ENCODE measurements at regions not wholly inside any gene's neighbourhood (a gene's known extent, or its start where the extent isn't known, plus 50 kb on each side); places are given as distances from the start of the nearest gene placed in this dataset.

- Mint-ChIP-seq H3K9me3 (no peaks in the 10 kb centered on the region), H3K27ac (no peak overlapping the region), H3K27me3 (peaks cover 3% of the 10 kb centered on the region), H3K4me3 (no peak overlapping the region), H3K4me1 (no peaks in the 10 kb centered on the region), H3K36me3 (ENCODE audit: low read depth) (no peaks in the 10 kb centered on the region)
- DNase-seq: no peak
- intact Hi-C loops (cut with micrococcal nuclease): no loop called here
These were observed 58.1 kb upstream of the ADRA2C start for GRCh38 chr4:3708103-3708510.

- Mint-ChIP-seq H3K4me3 (no peak overlapping the region), H3K27me3 (peaks cover 3% of the 10 kb centered on the region), H3K9me3 (no peaks in the 10 kb centered on the region), H3K4me1 (no peaks in the 10 kb centered on the region), H3K36me3 (ENCODE audit: low read depth) (no peaks in the 10 kb centered on the region), H3K27ac (no peak overlapping the region)
- intact Hi-C loops (cut with micrococcal nuclease): no loop called here
- no peak for DNase-seq
These were observed 58.6 kb upstream of the ADRA2C start for GRCh38 chr4:3707423-3708102.

GRCh38 chr4:3706565-3707422 is 59.4 kb upstream of the ADRA2C start:
- Mint-ChIP-seq H3K4me3 (no peak overlapping the region), H3K27ac (no peak overlapping the region), H3K4me1 (no peaks in the 10 kb centered on the region), H3K36me3 (ENCODE audit: low read depth) (no peaks in the 10 kb centered on the region), H3K9me3 (no peaks in the 10 kb centered on the region), H3K27me3 (peaks cover 3% of the 10 kb centered on the region)
- no peak for DNase-seq
- intact Hi-C loops (cut with micrococcal nuclease): no loop called here

- H3K36me3 Mint-ChIP-seq (ENCODE audit: low read depth): no peaks in the 10 kb centered on the region
- no peak overlapping the region for H3K4me3 Mint-ChIP-seq
- H3K4me1 Mint-ChIP-seq: no peaks in the 10 kb centered on the region
- intact Hi-C loops (cut with micrococcal nuclease): no loop called here
- no peaks in the 10 kb centered on the region for H3K9me3 Mint-ChIP-seq
- DNase-seq: no peak
- peaks cover 3% of the 10 kb centered on the region for H3K27me3 Mint-ChIP-seq
- H3K27ac Mint-ChIP-seq: no peak overlapping the region
These were observed 60.1 kb upstream of the ADRA2C start for GRCh38 chr4:3706111-3706511.

- H3K4me1 Mint-ChIP-seq: no peaks in the 10 kb centered on the region
- no peaks in the 10 kb centered on the region for H3K9me3 Mint-ChIP-seq
- H3K36me3 Mint-ChIP-seq (ENCODE audit: low read depth): no peaks in the 10 kb centered on the region
- no peak for DNase-seq
- no peak overlapping the region for H3K27ac Mint-ChIP-seq
- H3K27me3 Mint-ChIP-seq: peaks cover 3% of the 10 kb centered on the region
- intact Hi-C loops (cut with micrococcal nuclease): no loop called here
- no peak overlapping the region for H3K4me3 Mint-ChIP-seq
These were observed 60.8 kb upstream of the ADRA2C start for GRCh38 chr4:3705236-3705987.

GRCh38 chr4:3704669-3705068 is 61.5 kb upstream of the ADRA2C start:
- Mint-ChIP-seq H3K4me3 (no peak overlapping the region), H3K9me3 (no peaks in the 10 kb centered on the region), H3K27ac (no peak overlapping the region), H3K27me3 (peaks cover 3% of the 10 kb centered on the region), H3K4me1 (no peaks in the 10 kb centered on the region), H3K36me3 (ENCODE audit: low read depth) (no peaks in the 10 kb centered on the region)
- DNase-seq: no peak
- intact Hi-C loops (cut with micrococcal nuclease): no loop called here

- Mint-ChIP-seq H3K9me3 (no peaks in the 10 kb centered on the region), H3K36me3 (ENCODE audit: low read depth) (no peaks in the 10 kb centered on the region), H3K4me3 (no peak overlapping the region), H3K27me3 (peaks cover 3% of the 10 kb centered on the region), H3K27ac (no peak overlapping the region), H3K4me1 (no peaks in the 10 kb centered on the region)
- intact Hi-C loops (cut with micrococcal nuclease): no loop called here
- no peak for DNase-seq
These were observed 62.3 kb upstream of the ADRA2C start for GRCh38 chr4:3703677-3704521.

- H3K36me3 Mint-ChIP-seq (ENCODE audit: low read depth): no peaks in the 10 kb centered on the region
- peaks cover 3% of the 10 kb centered on the region for H3K27me3 Mint-ChIP-seq
- H3K27ac Mint-ChIP-seq: no peak overlapping the region
- H3K9me3 Mint-ChIP-seq: no peaks in the 10 kb centered on the region
- no peak overlapping the region for H3K4me3 Mint-ChIP-seq
- no peaks in the 10 kb centered on the region for H3K4me1 Mint-ChIP-seq
- intact Hi-C loops (cut with micrococcal nuclease): no loop called here
- no peak for DNase-seq
These were observed 62.9 kb upstream of the ADRA2C start for GRCh38 chr4:3703343-3703676.

- intact Hi-C loops (cut with micrococcal nuclease): no loop called here
- Mint-ChIP-seq H3K36me3 (ENCODE audit: low read depth) (no peaks in the 10 kb centered on the region), H3K4me3 (no peak overlapping the region), H3K9me3 (no peaks in the 10 kb centered on the region), H3K27ac (no peak overlapping the region), H3K4me1 (no peaks in the 10 kb centered on the region), H3K27me3 (peaks cover 3% of the 10 kb centered on the region)
- DNase-seq: no peak
These were observed 63.5 kb upstream of the ADRA2C start for GRCh38 chr4:3702561-3703221.

- Mint-ChIP-seq H3K4me3 (no peak overlapping the region), H3K9me3 (peaks cover 6% of the 10 kb centered on the region), H3K27me3 (peaks cover 3% of the 10 kb centered on the region), H3K4me1 (no peaks in the 10 kb centered on the region), H3K27ac (no peak overlapping the region), H3K36me3 (ENCODE audit: low read depth) (no peaks in the 10 kb centered on the region)
- DNase-seq: no peak
- intact Hi-C loops (cut with micrococcal nuclease): no loop called here
These were observed 64.2 kb upstream of the ADRA2C start for GRCh38 chr4:3701736-3702560.

- intact Hi-C loops (cut with micrococcal nuclease): no loop called here
- peaks cover 3% of the 10 kb centered on the region for H3K27me3 Mint-ChIP-seq
- peaks cover 7% of the 10 kb centered on the region for H3K9me3 Mint-ChIP-seq
- DNase-seq: no peak
- no peaks in the 10 kb centered on the region for H3K4me1 Mint-ChIP-seq
- no peak overlapping the region for H3K27ac Mint-ChIP-seq
- H3K36me3 Mint-ChIP-seq (ENCODE audit: low read depth): no peaks in the 10 kb centered on the region
- H3K4me3 Mint-ChIP-seq: no peak overlapping the region
These were observed 64.9 kb upstream of the ADRA2C start for GRCh38 chr4:3701271-3701734.

- H3K36me3 Mint-ChIP-seq (ENCODE audit: low read depth): no peaks in the 10 kb centered on the region
These were observed 65.4 kb upstream of the ADRA2C start for GRCh38 chr4:3700736-3701135.

More at GRCh38 chr4:3700736-3701135, 65.4 kb upstream of the ADRA2C start:
- intact Hi-C loops (cut with micrococcal nuclease): no loop called here
- peaks cover 3% of the 10 kb centered on the region for H3K27me3 Mint-ChIP-seq
- H3K4me1 Mint-ChIP-seq: no peaks in the 10 kb centered on the region
- no peak overlapping the region for H3K27ac Mint-ChIP-seq
- DNase-seq: no peak
- no peak overlapping the region for H3K4me3 Mint-ChIP-seq
- peaks cover 7% of the 10 kb centered on the region for H3K9me3 Mint-ChIP-seq
